ENCODE measurements at regions not wholly inside any gene's neighbourhood (a gene's known extent, or its start where the extent isn't known, plus 50 kb on each side); places are given as distances from the start of the nearest gene placed in this dataset.
"Not testable (repeated sequence)": the region's sequence is repeated elsewhere in the genome, so short reads cannot be mapped to it uniquely, and the experiment has no call there.

DNA sequence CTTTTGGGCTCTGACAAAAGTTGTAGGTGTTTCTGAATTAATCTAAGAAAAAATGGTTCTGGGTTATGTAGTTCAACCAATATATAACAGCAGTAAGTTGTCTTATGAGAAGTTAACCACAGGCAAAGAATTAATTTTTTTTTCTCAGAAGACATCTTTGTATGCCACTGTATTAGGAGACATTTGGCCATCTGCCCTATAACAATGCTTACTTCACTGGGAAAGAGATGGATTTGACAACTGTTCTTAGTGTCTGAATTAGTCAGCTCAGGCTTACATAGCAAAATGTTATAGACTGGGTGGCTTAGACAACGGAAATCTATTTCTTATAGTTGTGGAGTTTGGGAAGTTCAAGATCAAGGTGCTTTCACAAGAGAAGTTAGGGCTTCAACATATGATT, 508.1 kb downstream of the STIM2 start:
- DNase-seq = no peak

- DNase-seq = no peak
Measured at GRCh38 chr4:27381815-27382214, 521.2 kb downstream of the STIM2 start.

DNA sequence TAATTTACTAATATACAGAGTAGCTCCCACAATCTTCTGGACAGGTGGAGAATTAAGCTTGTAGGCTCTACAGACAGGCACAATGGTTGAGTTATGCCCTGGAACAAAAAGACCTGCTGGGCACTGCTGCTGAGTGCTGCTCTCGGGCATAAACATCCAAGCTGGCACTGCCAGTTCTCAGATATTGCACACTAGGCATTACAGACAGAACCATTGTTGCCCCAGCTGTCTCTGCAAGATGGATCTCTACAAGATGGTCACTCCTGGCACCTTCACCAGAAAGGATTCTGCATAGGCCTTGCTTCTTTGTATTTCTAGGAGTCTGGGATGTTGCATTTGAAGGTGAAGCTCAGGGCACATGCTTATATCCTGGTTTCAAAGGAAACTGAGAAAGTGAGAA, 527.1 kb downstream of the STIM2 start:
- no peak for DNase-seq

GRCh38 chr4:27397886-27398285, 537.2 kb downstream of the STIM2 start:
- no peak for DNase-seq

GRCh38 chr4:27398631-27399310, 538.1 kb downstream of the STIM2 start:
- no peak for DNase-seq

- no peak for DNase-seq
Measured at GRCh38 chr4:27407616-27408015, 547.0 kb downstream of the STIM2 start.

- no peak for DNase-seq
Measured at GRCh38 chr4:27412613-27413012, 552.0 kb downstream of the STIM2 start.

DNA sequence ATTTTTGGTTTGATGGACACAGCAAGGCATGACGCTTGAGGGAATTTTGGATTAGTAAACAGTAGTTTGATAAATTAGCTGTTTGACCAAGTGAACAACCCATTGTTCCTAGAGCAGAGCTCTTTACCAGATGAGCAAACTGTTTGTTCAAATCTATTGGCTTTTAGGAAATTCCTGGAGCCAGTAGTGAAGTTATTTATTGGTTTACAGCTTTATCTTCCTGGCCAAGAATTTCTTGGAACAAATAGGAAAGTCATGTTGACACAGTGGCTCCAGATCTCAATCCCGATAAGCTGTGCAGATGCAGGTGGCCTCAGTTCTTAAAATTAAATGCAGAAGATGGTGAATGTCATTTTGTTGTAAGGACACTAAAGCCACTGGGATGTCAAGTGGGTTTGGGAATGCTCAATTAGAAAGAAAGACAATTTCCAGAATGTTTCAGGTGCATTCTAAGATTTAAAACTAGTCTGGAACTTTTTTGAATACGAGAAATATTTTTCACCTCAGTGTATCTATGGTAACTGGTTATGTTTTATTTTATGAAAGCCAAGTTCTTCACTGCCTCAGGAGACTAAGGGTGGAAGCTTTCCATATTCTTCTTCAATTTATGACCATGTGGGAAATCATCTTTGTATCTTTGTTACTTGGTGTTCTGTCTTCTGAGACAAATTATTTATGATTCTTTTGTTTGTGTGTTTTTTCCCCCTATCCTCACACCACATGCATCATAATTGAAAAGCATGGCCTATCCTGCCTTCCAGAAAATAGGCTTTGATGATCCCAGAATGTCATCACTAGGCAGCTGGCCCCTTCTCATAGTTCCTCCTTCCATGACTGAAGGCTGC, 554.5 kb downstream of the STIM2 start:
- DNase-seq = no peak

DNA sequence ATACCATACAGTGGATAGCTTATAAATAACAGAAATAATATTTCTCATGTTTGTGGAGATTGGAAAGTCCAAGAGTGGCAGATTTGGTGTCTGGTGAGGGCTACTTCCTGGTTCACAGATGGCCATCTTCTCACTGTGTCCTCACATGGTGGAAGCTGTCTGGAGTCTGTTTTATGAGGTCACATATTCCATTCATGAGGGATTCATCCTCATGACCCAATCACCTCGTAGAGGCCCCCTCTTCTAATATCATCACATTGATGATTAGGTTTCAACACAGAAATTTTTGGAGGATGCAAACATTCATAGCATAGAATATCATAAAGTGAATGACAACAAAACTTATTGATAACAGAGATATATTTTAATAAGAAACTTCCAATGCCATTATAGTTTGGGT, 568.0 kb downstream of the STIM2 start:
- no peak for DNase-seq

GRCh38 chr4:27429364-27429871, 568.8 kb downstream of the STIM2 start:
- no peak for DNase-seq

GRCh38 chr4:27442146-27442545, 581.5 kb downstream of the STIM2 start:
- no peak for DNase-seq

GRCh38 chr4:27442661-27443060, 582.0 kb downstream of the STIM2 start:
- DNase-seq = not testable (repeated sequence)

GRCh38 chr4:27463816-27464215, 603.2 kb downstream of the STIM2 start:
- no peak for DNase-seq

DNA sequence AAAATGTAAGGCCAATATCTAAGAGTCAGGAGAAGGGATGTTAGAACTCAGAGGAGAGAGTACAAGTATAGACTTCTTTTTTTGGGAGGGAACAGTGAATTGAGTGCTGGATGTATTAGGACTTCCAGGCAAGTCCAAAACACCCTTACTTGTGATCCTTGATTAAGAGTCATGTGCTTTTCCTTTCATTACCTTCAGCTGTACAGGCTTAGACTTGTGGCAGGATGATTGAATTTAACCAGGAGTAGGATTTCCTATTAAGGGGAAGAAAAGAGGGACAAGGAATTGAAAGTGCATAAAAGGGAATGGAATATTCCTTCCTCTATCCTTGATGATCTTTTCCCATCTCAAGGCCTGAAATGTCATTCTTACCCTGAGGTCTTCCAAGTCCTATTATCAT, 606.7 kb downstream of the STIM2 start:
- DNase-seq = no peak

- no peak for DNase-seq
Measured at GRCh38 chr4:27472364-27472763, 611.7 kb downstream of the STIM2 start.

DNA sequence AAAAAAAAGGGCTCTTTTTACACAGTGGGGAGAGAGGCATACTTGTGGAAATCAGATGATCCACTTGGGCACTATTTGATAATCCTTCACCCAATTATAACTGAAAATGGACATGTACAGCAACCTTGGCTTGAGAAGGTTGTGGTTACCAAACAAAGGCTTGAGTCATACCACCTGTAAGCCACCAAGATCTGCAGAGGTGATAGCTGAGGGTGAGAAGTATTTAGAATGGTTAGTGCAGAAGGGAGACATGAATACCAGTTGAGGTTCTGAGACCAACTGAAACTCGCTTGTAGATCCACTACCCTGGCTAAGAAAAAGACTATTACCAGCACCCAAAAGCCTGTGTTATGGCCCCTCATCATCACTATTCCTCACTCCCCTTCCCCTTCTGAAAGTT, 614.0 kb downstream of the STIM2 start:
- DNase-seq = no peak

- DNase-seq = no peak
Measured at GRCh38 chr4:27484216-27484615, 623.6 kb downstream of the STIM2 start.

GRCh38 chr4:27490315-27490714, 629.7 kb downstream of the STIM2 start:
- DNase-seq = no peak

GRCh38 chr4:27490766-27491165, 630.1 kb downstream of the STIM2 start:
- no peak for DNase-seq

- DNase-seq = no peak
Measured at GRCh38 chr4:27506401-27506800, 645.8 kb downstream of the STIM2 start.

- no peak for DNase-seq
Measured at GRCh38 chr4:27514711-27515110, 654.1 kb downstream of the STIM2 start.

GRCh38 chr4:27515140-27515539, 654.5 kb downstream of the STIM2 start:
- no peak for DNase-seq

DNA sequence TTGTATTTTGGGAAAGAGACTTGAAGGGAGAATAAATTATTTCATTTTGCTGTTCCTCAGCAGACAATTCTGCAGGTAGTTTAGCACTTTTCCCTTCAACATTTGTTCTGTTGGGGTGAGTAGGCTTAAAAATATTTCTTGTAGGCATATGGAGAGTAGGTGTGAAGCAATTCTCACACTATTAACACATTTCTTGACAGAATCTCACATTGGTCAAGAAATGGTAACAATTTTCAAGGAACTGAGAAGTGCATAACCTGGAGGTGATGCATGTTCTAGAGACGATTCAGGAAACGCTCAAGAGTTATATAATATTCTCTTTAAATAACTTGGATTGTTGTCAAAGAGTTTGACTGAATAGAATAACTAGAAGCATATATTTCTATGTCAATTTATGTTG, 658.2 kb downstream of the STIM2 start:
- no peak for DNase-seq

DNA sequence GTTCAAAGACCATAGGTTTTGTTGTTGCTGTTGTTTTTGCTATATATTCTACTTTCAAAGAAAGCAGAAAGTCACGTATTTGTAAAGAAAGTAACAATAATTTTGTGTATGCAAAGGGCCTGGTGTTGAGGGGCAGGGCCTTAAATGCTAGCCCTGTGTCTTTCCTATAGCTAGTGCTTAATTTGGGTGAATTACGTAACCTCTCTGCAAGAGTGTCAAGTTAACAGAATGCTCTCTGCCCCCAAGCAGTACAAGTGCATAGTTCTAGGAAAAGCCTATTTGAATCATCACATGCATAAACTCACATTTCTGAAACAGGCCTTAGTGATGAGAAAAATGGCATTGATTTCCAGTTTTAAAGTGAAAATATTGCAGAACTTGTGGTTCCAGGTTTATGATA, 663.6 kb downstream of the STIM2 start:
- no peak for DNase-seq
